OCI-LY1 (cell line): ENCODE measurements at regions not wholly inside any gene's neighbourhood (a gene's known extent, or its start where the extent isn't known, plus 50 kb on each side); places are given as distances from the start of the nearest gene placed in this dataset.

Experiments
- EZH2 ChIP-seq: fragments of 200-600 bp; sonication (generic), shearing (Covaris generic); IDR thresholded peaks from 2 replicates; pipeline ENCODE4 v1.8.0; 2017; ENCODE audit warnings: borderline replicate concordance, mixed run types, mild to moderate bottlenecking, antibody characterized with exemption, low read length, moderate library complexity, mixed read lengths
- TF ChIP-seq, protein P1 (sequence below): fragments of 200-600 bp; sonication (generic), shearing (Covaris generic); IDR thresholded peaks from 2 replicates; pipeline ENCODE4 v1.5.1; 2017; ENCODE audit warnings: mild to moderate bottlenecking, antibody characterized with exemption, low read length, moderate library complexity, mixed read lengths

DNA sequence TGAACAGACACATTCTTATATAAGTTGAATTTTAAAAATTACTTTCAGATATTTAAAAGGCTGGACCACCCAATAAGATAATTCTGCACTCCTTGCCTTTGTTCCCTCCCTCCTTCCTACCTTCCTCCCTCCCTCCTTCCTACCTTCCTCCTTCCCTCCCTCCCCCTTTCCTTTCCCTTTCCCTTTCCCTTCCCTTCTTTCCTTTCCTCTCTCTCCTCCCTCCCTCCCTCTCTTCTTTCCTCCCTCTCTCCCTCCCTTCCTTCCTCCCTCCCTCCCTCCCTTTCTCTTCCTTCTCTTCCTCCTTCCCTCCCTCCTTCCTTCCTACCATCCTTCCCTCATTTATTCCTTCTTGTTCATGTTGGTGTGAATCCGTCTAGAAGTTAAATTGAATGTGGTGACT, 93.0 kb downstream of the ATP6V1G3 start:
- TF ChIP-seq, protein P1, sequence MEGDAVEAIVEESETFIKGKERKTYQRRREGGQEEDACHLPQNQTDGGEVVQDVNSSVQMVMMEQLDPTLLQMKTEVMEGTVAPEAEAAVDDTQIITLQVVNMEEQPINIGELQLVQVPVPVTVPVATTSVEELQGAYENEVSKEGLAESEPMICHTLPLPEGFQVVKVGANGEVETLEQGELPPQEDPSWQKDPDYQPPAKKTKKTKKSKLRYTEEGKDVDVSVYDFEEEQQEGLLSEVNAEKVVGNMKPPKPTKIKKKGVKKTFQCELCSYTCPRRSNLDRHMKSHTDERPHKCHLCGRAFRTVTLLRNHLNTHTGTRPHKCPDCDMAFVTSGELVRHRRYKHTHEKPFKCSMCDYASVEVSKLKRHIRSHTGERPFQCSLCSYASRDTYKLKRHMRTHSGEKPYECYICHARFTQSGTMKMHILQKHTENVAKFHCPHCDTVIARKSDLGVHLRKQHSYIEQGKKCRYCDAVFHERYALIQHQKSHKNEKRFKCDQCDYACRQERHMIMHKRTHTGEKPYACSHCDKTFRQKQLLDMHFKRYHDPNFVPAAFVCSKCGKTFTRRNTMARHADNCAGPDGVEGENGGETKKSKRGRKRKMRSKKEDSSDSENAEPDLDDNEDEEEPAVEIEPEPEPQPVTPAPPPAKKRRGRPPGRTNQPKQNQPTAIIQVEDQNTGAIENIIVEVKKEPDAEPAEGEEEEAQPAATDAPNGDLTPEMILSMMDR, result no peak
- TF ChIP-seq EZH2, result no peak
